K562 (cell line): ENCODE measurements at regions not wholly inside any gene's neighbourhood (a gene's known extent, or its start where the extent isn't known, plus 50 kb on each side); places are given as distances from the start of the nearest gene placed in this dataset.

Source experiments
- ATF4 ChIP-seq: fragments of 450-650 bp; formaldehyde crosslinking; IDR thresholded peaks from 2 replicates; pipeline ENCODE4 v1.4.0; 2022; ENCODE audit warnings: mild to moderate bottlenecking, moderate library complexity
- FOS ChIP-seq: IDR thresholded peaks from 3 replicates; pipeline ENCODE4 v1.6.1; 2011; ENCODE audit not compliant: insufficient read length; ENCODE audit errors: extremely low read depth
- FOXK2 ChIP-seq, 2 experiments: fragments of 450-650 bp; IDR thresholded peaks in 1 of 2; conservative IDR thresholded peaks in 1 of 2; 2 replicates each; pipeline ENCODE4 v1.6.1; 2016; ENCODE audit warnings: low read depth in 2 of 2, mild to moderate bottlenecking in 1 of 2
- MCM5 ChIP-seq: fragments of 450-650 bp; IDR thresholded peaks from 2 replicates; pipeline ENCODE4 v1.6.1; 2016; ENCODE audit warnings: low read depth
- PATZ1 ChIP-seq: fragments of 250-450 bp; sonication (Bioruptor Pico); IDR thresholded peaks from 2 replicates; pipeline ENCODE4 v1.5.0; 2020; ENCODE audit warnings: mild to moderate bottlenecking, borderline replicate concordance
- SIX5 ChIP-seq, 2 experiments: IDR thresholded peaks; 2 replicates each; pipeline ENCODE4 v1.6.1; 2011; ENCODE audit warnings: low read length in 2 of 2, borderline replicate concordance in 1 of 2, low read depth in 1 of 2, mild to moderate bottlenecking in 1 of 2, moderate library complexity in 1 of 2; ENCODE audit not compliant: insufficient read depth in 1 of 2
- ZFP91 ChIP-seq: sonication (generic); formaldehyde crosslinking; IDR thresholded peaks from 2 replicates; pipeline ENCODE4 v1.8.0; 2022; ENCODE audit warnings: mild to moderate bottlenecking, missing genetic modification reagents
- TF ChIP-seq, protein P1 (sequence below): conservative IDR thresholded peaks from 2 replicates; pipeline ENCODE4 v1.6.1; 2011; ENCODE audit warnings: low read depth, mild to moderate bottlenecking, low read length; ENCODE audit not compliant: control insufficient read depth

GRCh38 chr5:87169300-87169991 is 98.2 kb upstream of the RASA1 start (continued):
- TF ChIP-seq PATZ1 (CRISPR knock-in tag): no peak
- TF ChIP-seq FOXK2 (conservative IDR thresholded peaks at IDR 0.05 in 1 of 2, IDR thresholded peaks at IDR 0.05 in 1 of 2; ENCODE audit: low read depth in 2 of 2): no peak
- TF ChIP-seq ZFP91 (CRISPR knock-in tag): no peak
- TF ChIP-seq FOS: no peak
- no peak for TF ChIP-seq SIX5 (IDR thresholded peaks at IDR 0.05; ENCODE audit: borderline replicate concordance in 1 of 2, insufficient read depth in 1 of 2, low read depth in 1 of 2, low read length in 2 of 2)
- no peak for TF ChIP-seq MCM5
- TF ChIP-seq, protein P1, sequence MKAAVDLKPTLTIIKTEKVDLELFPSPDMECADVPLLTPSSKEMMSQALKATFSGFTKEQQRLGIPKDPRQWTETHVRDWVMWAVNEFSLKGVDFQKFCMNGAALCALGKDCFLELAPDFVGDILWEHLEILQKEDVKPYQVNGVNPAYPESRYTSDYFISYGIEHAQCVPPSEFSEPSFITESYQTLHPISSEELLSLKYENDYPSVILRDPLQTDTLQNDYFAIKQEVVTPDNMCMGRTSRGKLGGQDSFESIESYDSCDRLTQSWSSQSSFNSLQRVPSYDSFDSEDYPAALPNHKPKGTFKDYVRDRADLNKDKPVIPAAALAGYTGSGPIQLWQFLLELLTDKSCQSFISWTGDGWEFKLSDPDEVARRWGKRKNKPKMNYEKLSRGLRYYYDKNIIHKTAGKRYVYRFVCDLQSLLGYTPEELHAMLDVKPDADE: no peak
- TF ChIP-seq ATF4 (CRISPR knock-in tag): no peak
